ENCODE measurements at regions not wholly inside any gene's neighbourhood (a gene's known extent, or its start where the extent isn't known, plus 50 kb on each side); places are given as distances from the start of the nearest gene placed in this dataset.
"Not testable (repeated sequence)": the region's sequence is repeated elsewhere in the genome, so short reads cannot be mapped to it uniquely, and the experiment has no call there.

GRCh38 chr2:111546578-111546977 is 337.4 kb downstream of the ANAPC1 start:
- TF ChIP-seq, protein P1, sequence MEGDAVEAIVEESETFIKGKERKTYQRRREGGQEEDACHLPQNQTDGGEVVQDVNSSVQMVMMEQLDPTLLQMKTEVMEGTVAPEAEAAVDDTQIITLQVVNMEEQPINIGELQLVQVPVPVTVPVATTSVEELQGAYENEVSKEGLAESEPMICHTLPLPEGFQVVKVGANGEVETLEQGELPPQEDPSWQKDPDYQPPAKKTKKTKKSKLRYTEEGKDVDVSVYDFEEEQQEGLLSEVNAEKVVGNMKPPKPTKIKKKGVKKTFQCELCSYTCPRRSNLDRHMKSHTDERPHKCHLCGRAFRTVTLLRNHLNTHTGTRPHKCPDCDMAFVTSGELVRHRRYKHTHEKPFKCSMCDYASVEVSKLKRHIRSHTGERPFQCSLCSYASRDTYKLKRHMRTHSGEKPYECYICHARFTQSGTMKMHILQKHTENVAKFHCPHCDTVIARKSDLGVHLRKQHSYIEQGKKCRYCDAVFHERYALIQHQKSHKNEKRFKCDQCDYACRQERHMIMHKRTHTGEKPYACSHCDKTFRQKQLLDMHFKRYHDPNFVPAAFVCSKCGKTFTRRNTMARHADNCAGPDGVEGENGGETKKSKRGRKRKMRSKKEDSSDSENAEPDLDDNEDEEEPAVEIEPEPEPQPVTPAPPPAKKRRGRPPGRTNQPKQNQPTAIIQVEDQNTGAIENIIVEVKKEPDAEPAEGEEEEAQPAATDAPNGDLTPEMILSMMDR (conservative IDR thresholded peaks at IDR 0.05): not testable (repeated sequence)
- TF ChIP-seq ZFX (IDR thresholded peaks at IDR 0.05): not testable (repeated sequence)
